DND-41 (cell line): ENCODE measurements at regions not wholly inside any gene's neighbourhood (a gene's known extent, or its start where the extent isn't known, plus 50 kb on each side); places are given as distances from the start of the nearest gene placed in this dataset.

Experiments
- CTCF ChIP-seq: IDR thresholded peaks from 2 replicates; pipeline ENCODE4 v1.5.1; 2012; ENCODE audit warnings: borderline replicate concordance, low read length, moderate library complexity, mild to moderate bottlenecking; ENCODE audit not compliant: poor library complexity, severe bottlenecking; ENCODE audit errors: extremely low read depth
- EZH2 ChIP-seq: IDR thresholded peaks from 3 replicates; pipeline ENCODE4 v1.6.1; 2012; ENCODE audit warnings: borderline replicate concordance, low read depth, mild to moderate bottlenecking, moderate library complexity, low read length, inconsistent platforms; ENCODE audit not compliant: severe bottlenecking

DNA sequence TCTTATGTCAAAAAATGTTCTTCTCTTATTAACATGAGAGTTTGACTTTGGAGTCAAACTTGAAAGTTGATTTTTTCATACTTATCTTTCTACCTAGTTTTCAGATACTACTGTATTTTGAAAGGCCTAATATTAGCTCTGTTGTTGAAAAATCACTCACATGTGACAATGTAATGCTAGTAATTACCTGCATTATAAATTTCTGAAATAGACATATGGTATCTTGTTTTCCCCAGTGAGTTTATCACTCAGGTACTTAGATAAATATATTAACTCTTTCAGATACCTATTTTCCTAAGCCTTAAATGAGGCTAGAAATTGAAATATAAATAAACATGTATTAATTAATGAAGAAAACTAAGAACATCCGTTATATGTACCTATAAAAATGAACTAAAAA is 2089.3 kb downstream of the MAT2B start:
- TF ChIP-seq CTCF (no peak), EZH2 (no peak)
